HG02885 (cell line): ENCODE measurements at regions not wholly inside any gene's neighbourhood (a gene's known extent, or its start where the extent isn't known, plus 50 kb on each side); places are given as distances from the start of the nearest gene placed in this dataset.
"Not testable (repeated sequence)": the region's sequence is repeated elsewhere in the genome, so short reads cannot be mapped to it uniquely, and the experiment has no call there.

Source experiments
- ATAC-seq: cut with Tn5 transposase; IDR thresholded peaks from one replicate; pipeline ENCODE4 v1.9.1; 2021; ENCODE audit warnings: mild to moderate bottlenecking; ENCODE audit not compliant: unreplicated experiment, poor library complexity

- ATAC-seq, result no peak
Observed at GRCh38 chrX:124426288-124427169, 80.2 kb downstream of the SH2D1A start.

- no peak for ATAC-seq
Observed at GRCh38 chrX:124433186-124433585, 86.8 kb downstream of the SH2D1A start.

GRCh38 chrX:124435616-124436015 lies 89.3 kb downstream of the SH2D1A start:
- no peak for ATAC-seq

- no peak for ATAC-seq
Observed at GRCh38 chrX:124440695-124441094, 94.3 kb downstream of the SH2D1A start.

GRCh38 chrX:124441971-124442590 lies 95.7 kb downstream of the SH2D1A start:
- no peak for ATAC-seq

- ATAC-seq, result no peak
Observed at GRCh38 chrX:124455966-124456365, 109.6 kb downstream of the SH2D1A start.

- ATAC-seq, result not testable (repeated sequence)
Observed at GRCh38 chrX:124459851-124460250, 113.5 kb downstream of the SH2D1A start.

- ATAC-seq, result no peak
Observed at GRCh38 chrX:124462931-124463330, 116.6 kb downstream of the SH2D1A start.

DNA sequence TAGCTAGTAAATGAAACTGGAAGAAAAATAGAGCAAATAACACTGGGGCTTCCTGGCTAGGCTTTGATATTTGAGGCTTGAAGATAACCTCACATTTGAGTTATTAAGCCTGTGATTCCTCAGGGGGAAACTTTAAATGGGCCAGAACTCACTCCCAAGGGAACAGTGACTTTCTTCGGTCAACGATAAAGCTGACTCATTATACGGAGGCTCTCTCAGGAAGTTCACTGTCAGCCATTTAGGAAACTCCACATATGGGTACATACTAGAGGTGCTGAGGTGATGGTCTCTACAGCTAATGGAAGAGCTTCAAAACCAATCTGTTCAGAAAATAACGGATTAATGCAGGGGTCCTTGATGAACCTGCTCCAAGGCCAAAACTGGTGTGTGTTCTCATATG lies 120.8 kb downstream of the SH2D1A start:
- ATAC-seq, result no peak

DNA sequence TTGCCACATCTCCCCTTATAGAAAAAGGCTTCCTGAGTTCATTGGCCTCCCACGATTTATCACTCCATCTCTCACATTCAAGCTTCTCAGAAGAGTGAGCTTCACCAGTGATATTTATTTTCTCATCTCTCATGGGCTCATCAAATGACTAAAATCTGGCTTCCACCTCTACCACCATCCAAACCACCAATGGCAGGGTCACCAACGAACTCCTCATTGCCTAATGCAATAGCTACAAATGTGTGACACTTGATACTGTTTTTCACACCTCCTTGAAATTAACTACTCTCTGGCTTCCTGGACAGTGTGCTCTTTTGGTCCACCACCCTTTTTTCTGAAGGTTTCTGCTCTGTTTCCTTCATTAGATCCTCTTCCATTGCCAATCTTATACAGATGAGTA lies 129.0 kb downstream of the SH2D1A start:
- ATAC-seq, result no peak

DNA sequence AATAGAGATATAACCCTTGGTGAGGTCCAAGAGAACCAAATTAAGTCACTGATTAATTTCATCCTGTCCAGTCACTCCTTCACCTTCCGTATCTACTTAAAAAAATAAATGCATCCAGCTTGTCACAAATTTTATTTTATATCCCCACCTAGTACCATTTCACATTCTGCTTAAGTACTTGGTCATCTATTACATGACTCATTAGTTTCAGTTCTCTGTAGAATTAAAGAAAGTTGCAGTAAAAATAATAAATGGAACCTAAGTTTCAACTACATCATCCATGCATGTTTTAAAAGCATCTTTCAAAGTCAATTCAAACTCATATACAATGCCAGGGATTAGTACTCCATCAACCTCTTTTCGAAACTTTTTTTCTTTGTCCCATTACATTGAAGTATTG lies 130.2 kb downstream of the SH2D1A start:
- ATAC-seq, result no peak

- no peak for ATAC-seq
Observed at GRCh38 chrX:124478046-124478445, 131.7 kb downstream of the SH2D1A start.

DNA sequence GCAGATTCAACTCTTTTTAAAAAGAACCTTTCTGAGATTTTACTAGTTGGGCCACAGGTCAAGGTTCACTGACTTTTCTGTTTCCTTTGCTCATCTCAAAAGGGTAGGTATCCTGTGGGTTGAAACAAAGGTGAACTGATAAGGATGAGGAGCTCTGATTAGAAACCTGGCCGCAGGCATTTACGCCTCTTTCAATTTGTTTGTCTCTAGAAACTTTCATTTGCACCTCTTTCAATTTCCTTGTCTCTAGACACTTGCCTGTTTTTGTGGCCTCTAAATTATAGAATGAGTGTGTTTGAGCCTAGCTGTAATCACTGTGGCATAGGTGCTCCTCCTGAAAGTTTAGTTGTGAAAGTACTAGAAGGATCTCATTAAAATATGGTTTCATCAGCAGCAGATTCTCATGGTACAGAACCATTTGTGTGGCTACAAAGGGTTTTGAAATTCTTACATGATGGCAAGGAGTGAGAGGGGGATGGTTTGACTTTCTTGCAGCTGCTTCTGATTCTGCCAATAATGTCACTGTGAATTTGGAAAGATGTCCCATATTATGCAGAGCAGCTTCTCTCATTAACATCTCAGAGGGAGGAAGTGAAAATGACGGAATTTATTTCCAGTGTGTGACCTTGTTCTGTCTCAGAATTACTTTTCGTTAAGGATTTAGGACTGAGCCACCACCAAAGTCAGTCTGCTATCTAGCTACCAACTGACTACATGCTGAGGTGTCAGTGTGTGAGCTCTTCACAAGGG lies 142.2 kb downstream of the SH2D1A start:
- ATAC-seq, result peak; percentile 81

DNA sequence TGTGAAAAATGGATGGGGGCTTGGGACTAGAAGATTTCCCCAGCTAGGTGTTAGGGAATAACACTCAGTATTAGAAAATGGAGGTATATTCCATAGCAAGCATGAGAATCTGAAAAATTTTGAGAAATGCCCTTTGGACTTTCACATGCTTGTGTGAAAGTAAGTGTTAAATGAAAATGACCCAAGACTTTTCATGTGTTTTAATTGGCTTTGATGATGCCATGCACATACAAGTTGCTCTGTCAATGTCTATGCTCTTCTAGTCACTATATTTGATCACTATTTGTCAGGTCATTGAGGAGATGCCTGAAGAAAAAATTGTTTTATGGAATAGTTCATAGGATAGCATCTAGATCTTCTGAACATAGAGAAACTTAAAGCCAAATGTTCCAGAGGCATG lies 147.6 kb downstream of the SH2D1A start:
- ATAC-seq, result no peak

- no peak for ATAC-seq
Observed at GRCh38 chrX:124497386-124497785, 151.0 kb downstream of the SH2D1A start.

DNA sequence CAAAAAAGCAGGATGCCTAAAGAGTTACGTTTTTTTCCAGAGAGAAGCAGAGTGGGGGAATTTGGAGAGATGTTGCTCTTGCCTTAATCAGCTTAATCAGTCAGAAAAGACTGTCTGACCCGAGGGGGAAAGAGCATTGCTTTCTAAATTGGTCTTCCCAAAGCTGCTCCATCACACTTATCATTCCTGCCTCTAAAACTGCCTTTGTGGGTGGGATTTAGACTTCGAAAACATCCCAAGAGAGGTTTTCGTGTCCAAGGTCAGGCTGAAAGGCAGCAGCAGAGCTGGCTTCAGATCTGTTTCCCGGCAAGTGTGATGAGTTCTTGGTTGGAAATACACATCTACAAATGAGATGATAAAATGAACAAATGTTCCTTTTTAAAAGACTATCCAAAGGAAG lies 155.2 kb downstream of the SH2D1A start:
- no peak for ATAC-seq

GRCh38 chrX:124502166-124502565 lies 155.8 kb downstream of the SH2D1A start:
- ATAC-seq, result no peak

DNA sequence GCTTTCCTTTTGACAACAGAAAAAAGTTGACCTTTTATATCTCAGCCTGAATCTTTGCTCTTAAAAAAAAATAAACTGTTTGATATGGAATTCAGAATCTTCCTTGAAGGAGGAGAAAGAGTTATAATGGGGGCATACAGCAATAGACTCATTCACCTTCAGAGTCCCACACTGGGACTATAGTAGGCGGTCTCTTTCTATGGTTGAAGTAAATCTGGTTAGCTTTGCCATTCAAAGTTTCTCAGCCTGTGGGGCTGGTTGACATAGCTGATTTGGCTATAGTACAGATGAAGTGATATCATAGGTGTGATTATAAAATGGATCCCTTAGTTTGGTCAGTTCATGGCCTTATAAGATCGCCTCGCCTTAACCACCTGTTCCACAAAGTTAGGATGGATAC lies 156.2 kb downstream of the SH2D1A start:
- no peak for ATAC-seq

DNA sequence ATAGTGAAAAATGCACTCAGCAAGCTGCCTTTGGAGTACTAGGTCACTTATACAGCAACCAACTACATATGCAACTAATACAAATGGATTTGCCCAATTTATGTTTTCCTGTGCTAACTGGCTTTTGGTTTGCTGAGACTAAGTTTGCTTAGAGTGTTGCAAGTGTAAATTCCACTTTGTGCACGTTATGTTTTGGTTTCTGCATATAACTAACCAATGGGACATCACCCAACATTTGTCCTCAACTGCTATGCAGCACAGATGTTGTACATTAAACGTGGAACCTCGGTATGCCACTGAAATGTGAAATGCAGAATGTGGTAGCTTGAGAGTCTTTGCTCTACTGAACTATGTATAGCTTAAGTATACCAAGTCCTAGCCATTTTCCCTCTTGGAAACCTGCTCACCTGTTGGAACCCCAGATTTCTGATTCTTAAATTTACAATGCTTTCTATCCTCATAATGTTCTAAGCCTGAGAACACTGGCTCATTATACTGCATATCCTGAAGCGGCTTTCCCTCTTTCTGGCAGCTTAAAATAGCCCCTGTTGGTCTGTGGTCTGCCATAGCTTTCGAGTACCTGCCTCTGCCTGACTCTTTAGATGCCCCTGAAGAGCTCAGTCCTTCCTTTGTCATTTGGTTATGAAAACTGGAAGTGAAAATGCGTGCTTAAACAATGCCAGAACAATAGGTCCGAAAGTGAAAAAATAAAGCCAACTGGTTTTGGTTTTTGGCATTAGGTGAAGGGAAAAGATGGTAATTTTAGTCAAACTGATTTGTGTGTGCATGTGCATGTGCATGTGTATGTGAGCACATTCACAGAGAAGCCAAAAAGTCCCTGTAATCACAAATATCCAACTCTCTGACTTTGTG lies 158.0 kb downstream of the SH2D1A start:
- peak; percentile 90 for ATAC-seq

GRCh38 chrX:124506066-124506465 lies 159.7 kb downstream of the SH2D1A start:
- no peak for ATAC-seq
